Motor neuron (in vitro differentiated cells): ENCODE measurements at regions not wholly inside any gene's neighbourhood (a gene's known extent, or its start where the extent isn't known, plus 50 kb on each side); places are given as distances from the start of the nearest gene placed in this dataset.

ENCODE experiments used
- ATAC-seq, 8 experiments: fragments of 200-7000 bp; cut with Tn5 transposase; replicated peaks in 6 of 8; 2 replicates each; pipeline ENCODE4 v1.8.0; 2021; ENCODE audit warnings: mild to moderate bottlenecking in 8 of 8, moderate library complexity in 8 of 8
- H3K27ac ChIP-seq, 2 donors: fragments of 250-450 bp; sonication (Bioruptor Pico); 2 replicates each; pipeline ENCODE4 v1.9.0; 2021; ENCODE audit warnings: antibody characterized with exemption in 2 of 2, mild to moderate bottlenecking in 2 of 2, moderate library complexity in 1 of 2
- H3K4me1 ChIP-seq, 2 donors: fragments of 250-450 bp; sonication (Bioruptor Pico); replicated peaks in 1 of 2; 2 replicates each; pipeline ENCODE4 v1.6.1; 2021; ENCODE audit warnings: antibody characterized with exemption in 2 of 2, mild to moderate bottlenecking in 2 of 2, moderate library complexity in 1 of 2
- H3K4me3 ChIP-seq, 5 donors: fragments of 250-450 bp; sonication (Bioruptor Pico); 2 replicates each; pipeline ENCODE4 v1.9.0; 2021; ENCODE audit warnings: antibody characterized with exemption in 5 of 5, mild to moderate bottlenecking in 5 of 5, moderate library complexity in 4 of 5
- WGBS, 10 experiments: fragments of 450-650 bp; shearing (Covaris generic); methylation state at CpG; one replicate each; pipeline ENCODE4 v1.0.0; 2022; 5-methylcytosine and 5-hydroxymethylcytosine counted together
- in situ Hi-C, 9 experiments: fragments of 400-800 bp; cut with MboI; loops; one replicate each; pipeline ENCODE4 v1.15.0; 2021; ENCODE audit warnings: low sequenced_read_pairs in 9 of 9, low pct_unique_long_range_greater_than_20kb in 2 of 9; ENCODE audit not compliant: unreplicated experiment in 9 of 9

DNA sequence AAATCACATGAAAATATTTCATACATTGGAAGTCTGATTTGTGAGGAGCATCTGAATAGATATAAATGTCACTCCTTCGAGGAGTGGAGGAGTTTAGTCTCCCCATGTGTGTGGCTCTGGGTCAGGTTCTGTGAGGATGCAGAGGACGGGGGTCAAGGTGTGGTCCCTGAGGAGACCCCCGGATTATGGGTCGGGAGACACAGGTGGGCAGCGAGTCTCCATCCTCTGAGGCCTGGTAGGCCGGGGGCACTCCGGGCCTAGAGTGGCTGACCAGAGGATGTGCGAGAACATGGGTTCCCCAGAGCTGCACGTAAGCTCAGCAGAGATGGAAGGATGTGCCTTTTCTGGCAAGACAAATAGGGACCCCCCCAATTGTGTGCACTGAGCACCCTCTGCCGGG lies 93.4 kb upstream of the TCERG1L start:
- 17 to 84% (median 62%) methylated on average over 1 to 7 of the region's 10 CpGs; no CpG with 5 or more reads in 3 of the 10 experiments for WGBS, 10 experiments
- no peak for ATAC-seq

DNA sequence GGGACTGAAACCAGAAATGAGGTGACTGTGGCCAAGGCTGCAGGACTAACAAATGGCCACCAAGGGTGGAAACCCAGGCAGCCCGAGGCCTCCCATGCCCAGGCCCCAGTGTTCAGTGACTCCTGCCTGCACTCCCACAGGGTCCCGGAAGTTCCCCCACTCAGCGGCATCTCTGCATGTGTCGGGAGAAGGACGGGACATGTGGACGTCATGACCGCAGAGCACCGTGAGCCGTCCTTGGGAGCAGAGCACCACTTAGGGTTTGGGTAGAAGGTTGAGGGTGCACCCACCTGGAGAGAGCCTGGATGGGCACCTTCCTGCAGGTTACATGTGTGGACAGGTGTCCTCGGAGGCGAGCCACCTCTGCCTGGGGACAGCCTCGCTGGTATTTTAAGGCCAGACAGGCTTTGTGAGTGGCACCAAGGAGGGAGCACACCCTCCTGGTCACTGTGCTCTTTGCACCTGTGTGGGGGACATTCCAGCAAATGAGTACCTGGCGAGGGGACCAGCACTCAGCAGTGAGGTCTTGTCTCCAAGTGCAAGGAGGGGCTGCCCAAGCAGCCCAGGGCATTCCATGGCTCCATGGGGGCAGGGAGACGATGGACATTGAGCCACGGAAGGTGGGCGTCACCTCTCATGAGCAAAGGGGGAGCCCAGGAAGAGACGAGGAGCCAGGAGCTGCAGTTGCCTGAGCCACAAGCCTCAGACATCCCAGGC lies 95.3 kb upstream of the TCERG1L start:
- Histone ChIP-seq H3K4me3 (no peak overlapping the region), H3K4me1 (no peaks in the 10 kb centered on the region), H3K27ac (no peak overlapping the region)
- ATAC-seq: no peak
- in situ Hi-C loops: no loop called here
- 20 to 60% (median 40%) methylated on average over 1 to 4 of the region's 17 CpGs; no CpG with 5 or more reads in 6 of the 10 experiments for WGBS, 10 experiments

More for the DNA sequence above, 93.4 kb upstream of the TCERG1L start:
- Histone ChIP-seq H3K4me3 (no peak overlapping the region), H3K4me1 (no peaks in the 10 kb centered on the region), H3K27ac (no peak overlapping the region)
- in situ Hi-C loops: no loop called here

DNA sequence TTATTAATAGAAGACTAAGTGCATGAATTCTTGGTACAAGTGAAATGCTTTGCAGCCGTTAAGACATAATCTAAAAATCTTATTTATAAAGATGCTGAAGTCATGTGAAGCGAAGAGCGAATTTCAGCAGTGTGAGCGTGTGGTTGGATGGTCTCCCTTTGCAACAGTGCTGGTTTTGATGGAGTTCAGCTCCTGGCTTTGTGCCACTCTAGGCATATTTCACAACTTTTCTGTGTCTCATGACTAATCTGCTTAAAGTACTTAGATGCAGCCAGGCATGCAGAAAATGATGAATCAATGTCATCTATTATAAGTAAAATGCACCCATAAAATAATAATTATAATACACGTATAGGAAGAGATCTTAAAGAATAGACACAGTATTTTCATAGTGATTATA lies 107.2 kb upstream of the TCERG1L start:
- no peak for ATAC-seq
- no peaks in the 10 kb centered on the region for H3K4me1 ChIP-seq
- in situ Hi-C loops: no loop called here
- WGBS, 10 experiments: 4 to 90% (median 55%) methylated on average over 2 to 5 of the region's 5 CpGs; no CpG with 5 or more reads in 1 of the 10 experiments
- H3K4me3 ChIP-seq: no peak overlapping the region
- no peak overlapping the region for H3K27ac ChIP-seq

GRCh38 chr10:131419797-131420196 lies 108.3 kb upstream of the TCERG1L start:
- Histone ChIP-seq H3K4me3 (no peak overlapping the region), H3K27ac (no peak overlapping the region), H3K4me1 (no peaks in the 10 kb centered on the region)
- 0 to 100% (median 85%) methylated on average over 1 to 21 of the region's 22 CpGs; no CpG with 5 or more reads in 2 of the 10 experiments for WGBS, 10 experiments
- in situ Hi-C loops: no loop called here
- no peak for ATAC-seq

GRCh38 chr10:131420867-131421266 lies 109.3 kb upstream of the TCERG1L start:
- H3K4me3 ChIP-seq: no peak overlapping the region
- H3K27ac ChIP-seq: no peak overlapping the region
- no peaks in the 10 kb centered on the region for H3K4me1 ChIP-seq
- ATAC-seq: no peak
- WGBS, 10 experiments: 40 to 80% (median 40%) methylated on average over 1 of the region's 1 CpG; no CpG with 5 or more reads in 7 of the 10 experiments
- in situ Hi-C loops: no loop called here

- no peak for ATAC-seq
- WGBS, 10 experiments: 61 to 100% (median 80%) methylated on average over 1 to 4 of the region's 5 CpGs; no CpG with 5 or more reads in 7 of the 10 experiments
- in situ Hi-C loops: no loop called here
- no peaks in the 10 kb centered on the region for H3K4me1 ChIP-seq
- no peak overlapping the region for H3K27ac ChIP-seq
- H3K4me3 ChIP-seq: no peak overlapping the region
Observed at GRCh38 chr10:131421381-131421780, 109.9 kb upstream of the TCERG1L start.

DNA sequence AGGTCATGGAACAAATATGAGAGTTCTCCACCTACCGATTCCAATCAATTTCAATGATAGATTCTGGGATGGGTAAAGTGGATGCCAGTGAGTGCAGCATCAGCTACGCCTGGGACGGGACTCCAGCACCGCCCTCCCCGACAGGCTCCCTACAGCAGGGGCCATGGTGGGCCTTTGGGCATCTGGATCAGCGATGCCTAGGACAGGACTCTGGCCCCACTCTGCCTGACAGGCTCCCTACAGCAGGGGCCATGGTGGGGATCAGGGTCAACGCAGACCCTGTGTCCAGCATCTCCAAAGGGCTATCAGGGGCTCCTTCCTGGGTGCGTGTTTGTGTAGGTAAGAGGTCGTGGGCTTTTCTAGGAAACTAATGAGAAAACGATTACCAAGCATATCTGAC lies 111.2 kb upstream of the TCERG1L start:
- 0 to 87% (median 67%) methylated on average over 1 to 9 of the region's 10 CpGs; no CpG with 5 or more reads in 1 of the 10 experiments for WGBS, 10 experiments
- no peak for ATAC-seq
- Histone ChIP-seq H3K4me3 (no peak overlapping the region), H3K4me1 (no peaks in the 10 kb centered on the region), H3K27ac (no peak overlapping the region)
- in situ Hi-C loops: no loop called here

GRCh38 chr10:131424053-131424452 lies 112.5 kb upstream of the TCERG1L start:
- no peak for ATAC-seq
- WGBS, 10 experiments: 7 to 88% (median 50%) methylated on average over 1 to 5 of the region's 6 CpGs; no CpG with 5 or more reads in 5 of the 10 experiments
- Histone ChIP-seq H3K27ac (no peak overlapping the region), H3K4me3 (no peak overlapping the region), H3K4me1 (no peaks in the 10 kb centered on the region)
- in situ Hi-C loops: no loop called here

DNA sequence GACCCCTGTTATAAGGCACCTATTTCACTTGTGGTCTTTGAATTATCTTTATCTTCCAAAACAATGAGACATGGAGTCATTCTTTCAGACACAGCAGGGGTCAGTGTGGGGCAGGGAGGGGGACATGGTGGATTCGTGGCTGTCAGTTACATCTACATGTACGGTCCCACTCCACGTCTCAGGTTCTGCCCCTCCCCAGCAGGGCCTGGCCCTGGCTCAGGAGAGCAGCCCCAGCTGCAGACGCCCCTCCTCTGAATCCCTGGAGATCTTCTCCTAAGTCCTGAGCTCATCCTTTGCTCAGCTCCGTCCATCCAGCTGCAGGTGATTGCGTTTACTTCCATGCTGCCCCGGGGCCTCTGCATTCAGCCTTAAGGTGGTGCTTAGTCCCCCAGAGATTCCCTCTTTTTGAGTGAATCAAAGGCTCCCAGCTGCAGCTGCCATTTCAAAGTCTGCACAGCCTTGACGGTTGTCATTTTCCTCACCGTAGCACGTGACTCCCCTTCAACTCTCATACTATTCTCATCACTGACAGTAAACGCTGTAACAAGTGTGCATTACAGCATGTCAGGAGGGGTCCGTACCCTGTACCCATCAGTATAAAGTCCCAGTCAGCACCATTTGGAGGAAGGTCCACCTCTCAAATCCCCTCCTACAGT lies 113.4 kb upstream of the TCERG1L start:
- Histone ChIP-seq H3K27ac (no peak overlapping the region), H3K4me3 (no peak overlapping the region), H3K4me1 (no peaks in the 10 kb centered on the region)
- WGBS, 10 experiments: 11 to 70% (median 57%) methylated on average over 1 to 10 of the region's 12 CpGs; no CpG with 5 or more reads in 4 of the 10 experiments
- in situ Hi-C loops: no loop called here
- no peak for ATAC-seq

DNA sequence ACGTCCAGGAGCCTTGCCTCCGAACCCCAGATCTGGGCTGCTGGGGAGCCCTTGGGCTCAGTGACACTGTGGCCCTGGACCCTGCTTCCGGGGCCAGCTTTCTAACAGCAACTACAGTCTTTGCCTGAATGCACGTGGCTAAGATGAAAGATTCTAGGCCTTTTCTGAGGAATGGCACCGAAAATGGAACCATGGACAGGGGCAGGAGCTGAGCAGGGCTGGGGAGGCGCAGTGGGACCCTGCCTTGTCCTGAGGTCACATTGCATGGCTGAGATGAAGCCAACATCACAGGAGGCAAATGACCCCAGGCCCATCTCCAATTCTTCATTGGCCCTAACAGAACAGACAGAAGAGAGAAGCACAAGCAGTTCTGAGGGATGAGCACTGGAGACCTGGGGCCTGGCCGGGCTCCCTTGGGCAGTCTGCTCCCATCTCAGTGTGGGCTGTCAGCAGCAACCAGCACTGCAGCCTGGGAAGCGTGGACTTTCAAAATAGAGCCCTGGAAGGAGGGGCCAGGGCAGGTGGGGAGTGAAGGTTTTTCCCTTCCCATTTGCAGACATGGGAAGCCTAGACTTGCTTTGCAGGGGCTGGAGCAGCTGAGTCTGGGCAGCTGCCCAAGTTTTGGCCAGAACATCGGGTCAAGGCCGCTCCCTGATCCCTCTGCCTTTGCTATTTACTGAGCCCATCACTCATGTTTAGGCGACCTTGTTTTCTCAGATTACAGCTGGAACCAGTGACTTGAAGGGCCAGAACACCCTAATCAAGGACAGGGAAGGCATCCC lies 114.4 kb upstream of the TCERG1L start:
- Histone ChIP-seq H3K27ac (no peak overlapping the region), H3K4me1 (no peaks in the 10 kb centered on the region), H3K4me3 (no peak overlapping the region)
- in situ Hi-C loops: no loop called here
- ATAC-seq: no peak
- 0 to 72% (median 17%) methylated on average over 1 to 8 of the region's 11 CpGs; no CpG with 5 or more reads in 3 of the 10 experiments for WGBS, 10 experiments

DNA sequence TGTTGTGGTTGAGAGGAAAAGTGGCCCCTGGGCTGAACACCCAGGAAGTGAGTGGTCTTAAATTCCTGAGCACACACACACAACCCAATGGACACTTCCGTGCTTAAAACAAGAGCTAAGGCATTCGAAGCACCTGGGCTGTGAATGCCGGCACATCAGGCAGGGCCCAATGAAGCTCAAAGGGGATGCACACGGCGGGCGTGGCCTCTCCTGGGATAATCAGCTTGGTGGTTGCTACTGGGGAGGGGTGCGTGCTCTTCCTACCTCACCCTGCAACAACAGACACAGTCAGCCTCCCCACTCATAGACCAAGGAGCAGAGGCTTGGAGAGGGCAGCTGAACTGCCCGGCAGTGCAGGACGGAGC lies 115.0 kb upstream of the TCERG1L start:
- WGBS, 10 experiments: 0 to 63% (median 38%) methylated on average over 1 to 7 of the region's 9 CpGs; no CpG with 5 or more reads in 6 of the 10 experiments
- in situ Hi-C loops: no loop called here
- no peak for ATAC-seq

GRCh38 chr10:131427281-131427680 lies 115.8 kb upstream of the TCERG1L start:
- in situ Hi-C loops: no loop called here
- Histone ChIP-seq H3K4me1 (no peaks in the 10 kb centered on the region), H3K4me3 (no peak overlapping the region), H3K27ac (no peak overlapping the region)
- 0 to 64% (median 25%) methylated on average over 1 to 7 of the region's 8 CpGs; no CpG with 5 or more reads in 1 of the 10 experiments for WGBS, 10 experiments
- no peak for ATAC-seq

More for the DNA sequence above, 115.0 kb upstream of the TCERG1L start:
- H3K4me3 ChIP-seq: no peak overlapping the region
- no peak overlapping the region for H3K27ac ChIP-seq
- no peaks in the 10 kb centered on the region for H3K4me1 ChIP-seq

DNA sequence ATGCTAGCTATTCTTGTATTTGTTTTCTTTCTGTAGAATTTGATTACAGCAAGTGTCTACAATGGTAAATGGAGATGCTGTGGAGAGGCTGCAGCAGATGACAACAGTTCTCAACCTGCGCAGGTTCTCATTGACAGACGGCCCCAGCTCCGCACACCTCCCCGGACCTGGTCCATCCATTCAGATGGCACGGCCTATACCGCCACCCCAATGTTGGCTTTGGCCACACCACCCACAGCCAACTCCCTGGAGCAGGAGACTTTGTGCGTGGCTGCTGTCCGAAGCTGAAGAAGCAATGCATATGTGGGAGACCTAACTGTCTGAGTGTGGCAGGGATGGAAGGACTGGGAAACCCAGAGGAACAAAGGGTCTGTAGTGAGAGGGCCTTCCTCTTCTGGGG lies 116.4 kb upstream of the TCERG1L start:
- ATAC-seq: no peak
- Histone ChIP-seq H3K4me3 (no peak overlapping the region), H3K27ac (no peak overlapping the region), H3K4me1 (no peaks in the 10 kb centered on the region)
- in situ Hi-C loops: no loop called here
- WGBS, 10 experiments: 33 to 96% (median 52%) methylated on average over 1 to 7 of the region's 8 CpGs; no CpG with 5 or more reads in 4 of the 10 experiments
